ENCODE measurements at regions not wholly inside any gene's neighbourhood (a gene's known extent, or its start where the extent isn't known, plus 50 kb on each side); places are given as distances from the start of the nearest gene placed in this dataset.

DNA sequence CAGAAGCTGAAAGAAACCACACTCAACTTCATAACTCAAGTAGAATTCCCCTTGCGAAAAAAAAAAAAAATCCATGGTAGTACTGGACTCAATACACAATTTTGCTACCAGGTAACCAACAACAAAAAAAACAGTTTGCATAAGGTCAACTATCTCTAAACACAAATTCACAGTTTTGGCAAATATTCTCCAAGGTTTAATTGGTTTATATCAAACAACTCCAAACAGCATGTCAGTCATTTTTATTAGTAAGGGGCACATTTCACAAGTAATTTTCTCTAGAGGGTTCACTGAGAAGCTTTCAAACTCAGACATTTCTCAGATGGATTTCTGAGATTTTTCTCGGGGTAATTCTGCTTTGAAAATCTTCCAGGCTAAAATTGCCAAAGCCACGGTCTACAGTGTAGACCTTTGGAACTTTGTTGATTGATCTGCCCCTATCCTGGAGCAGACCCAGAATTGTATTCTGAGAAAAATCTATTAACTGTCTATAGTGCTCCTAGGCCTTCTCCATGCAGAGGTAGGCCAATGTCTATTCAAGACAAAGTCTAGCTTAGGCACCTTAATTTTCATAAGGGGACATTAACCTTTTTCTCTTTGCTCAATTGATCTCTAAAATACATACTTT, 73.7 kb upstream of the NFKB1 start:
- Mint-ChIP-seq H3K9me3 (no peaks in the 10 kb centered on the region), H3K4me1 (peaks cover 32% of the 10 kb centered on the region), H3K36me3 (ENCODE audit: low read depth) (peaks cover 10% of the 10 kb centered on the region), H3K4me3 (no peak overlapping the region), H3K27me3 (no peaks in the 10 kb centered on the region), H3K27ac (no peak overlapping the region)
- ChIA-PET CTCF (interaction anchor here (0.6 to 1.6 kb wide), 5 partner anchors 15 to 1109 kb away, joined by 3 to 6 read pairs (median 3); no protein-coding TSS in a partner anchor), POLR2A (no interaction called here)
- DNase-seq, result no peak

DNA sequence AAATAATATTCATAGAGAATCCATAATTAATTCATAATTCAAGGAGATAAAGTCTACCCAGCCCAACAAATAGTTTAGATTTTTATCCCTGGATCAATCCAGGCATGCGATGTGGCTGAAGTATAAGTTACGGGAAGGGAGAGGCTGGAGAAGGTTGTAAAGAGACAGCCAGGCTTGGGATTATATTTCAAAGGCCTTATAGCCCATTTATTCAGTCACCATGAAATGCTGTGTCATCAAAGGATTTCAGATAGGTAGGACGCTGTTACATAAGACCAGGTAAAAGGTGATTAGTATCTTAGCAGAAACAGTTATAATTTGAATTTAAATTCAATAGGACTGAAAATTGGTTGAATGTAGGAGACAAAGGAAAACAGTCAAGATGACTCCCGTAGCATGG, 73.0 kb upstream of the NFKB1 start:
- Mint-ChIP-seq H3K27ac (no peak overlapping the region), H3K4me3 (no peak overlapping the region), H3K4me1 (peaks cover 29% of the 10 kb centered on the region), H3K9me3 (no peaks in the 10 kb centered on the region), H3K27me3 (no peaks in the 10 kb centered on the region), H3K36me3 (ENCODE audit: low read depth) (peaks cover 10% of the 10 kb centered on the region)
- POLR2A ChIA-PET, result no interaction called here
- CTCF ChIA-PET, result interaction anchor here (1.6 kb wide), 1 partner anchor 14 kb away, joined by 3 read pairs; no protein-coding TSS in a partner anchor
- no peak for DNase-seq

DNA sequence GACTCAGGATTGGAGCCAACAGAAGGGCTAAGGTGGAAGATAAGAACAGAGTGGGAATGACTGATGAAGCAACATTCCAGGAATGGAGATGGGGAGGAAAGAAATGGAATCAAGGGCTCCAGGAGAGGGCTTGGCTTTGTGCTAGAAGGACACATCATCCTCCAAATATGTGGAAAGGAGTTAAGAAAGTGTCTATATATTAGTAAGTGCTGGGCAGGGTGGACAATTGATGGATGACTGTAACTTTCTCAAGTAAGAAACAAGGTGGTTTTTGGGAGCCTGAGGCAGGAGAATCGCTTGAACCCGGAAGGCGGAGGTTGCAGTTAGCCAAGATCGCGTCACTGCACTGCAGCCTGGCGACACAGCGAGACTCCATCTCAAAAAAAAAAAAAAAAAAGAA, 71.6 kb upstream of the NFKB1 start:
- ChIA-PET POLR2A (no interaction called here), CTCF (interaction anchor here (0.7 to 1.1 kb wide), 2 partner anchors 8 to 129 kb away, joined by 3 to 4 read pairs; no protein-coding TSS in a partner anchor)
- Mint-ChIP-seq H3K4me3 (peak overlapping the region; percentile 5), H3K27me3 (peaks cover 1% of the 10 kb centered on the region), H3K9me3 (peaks cover under 1% of the 10 kb centered on the region), H3K36me3 (ENCODE audit: low read depth) (peaks cover 10% of the 10 kb centered on the region), H3K27ac (peak overlapping the region; percentile 33), H3K4me1 (peaks cover 22% of the 10 kb centered on the region)
- no peak for DNase-seq

DNA sequence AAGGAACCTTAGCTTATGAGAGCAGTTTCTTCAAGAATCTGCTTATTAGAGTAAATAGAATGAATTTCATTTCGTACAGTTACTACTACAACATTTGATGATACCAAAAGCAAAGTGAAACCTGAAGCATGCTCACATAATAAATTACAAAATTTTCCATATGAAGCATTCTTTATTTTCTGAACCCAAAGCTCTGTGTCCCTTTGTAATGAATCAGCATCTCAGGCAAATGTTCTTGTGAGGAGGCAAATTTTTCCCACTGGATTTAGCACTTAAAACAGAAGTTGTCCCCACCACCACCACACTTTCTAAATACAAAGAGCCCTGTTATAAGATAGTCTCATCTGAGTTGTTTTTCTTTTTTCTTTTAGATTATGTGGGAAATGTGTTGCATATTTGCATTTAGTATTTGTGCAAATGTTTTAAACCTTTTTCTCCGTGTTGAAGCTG, 70.7 kb upstream of the NFKB1 start:
- DNase-seq, result no peak
- ChIA-PET CTCF (interaction anchor here (0.6 to 1.6 kb wide), 17 partner anchors 8 to 1408 kb away, joined by 3 to 6 read pairs (median 3); no protein-coding TSS in a partner anchor), POLR2A (no interaction called here)
- H3K9me3 Mint-ChIP-seq, result peaks cover 3% of the 10 kb centered on the region
- peaks cover 22% of the 10 kb centered on the region for H3K4me1 Mint-ChIP-seq
- H3K4me3 Mint-ChIP-seq, result peak overlapping the region; percentile 90
- peaks cover 3% of the 10 kb centered on the region for H3K27me3 Mint-ChIP-seq
- H3K36me3 Mint-ChIP-seq (ENCODE audit: low read depth), result peaks cover 10% of the 10 kb centered on the region
- H3K27ac Mint-ChIP-seq, result peak overlapping the region; percentile 94

DNA sequence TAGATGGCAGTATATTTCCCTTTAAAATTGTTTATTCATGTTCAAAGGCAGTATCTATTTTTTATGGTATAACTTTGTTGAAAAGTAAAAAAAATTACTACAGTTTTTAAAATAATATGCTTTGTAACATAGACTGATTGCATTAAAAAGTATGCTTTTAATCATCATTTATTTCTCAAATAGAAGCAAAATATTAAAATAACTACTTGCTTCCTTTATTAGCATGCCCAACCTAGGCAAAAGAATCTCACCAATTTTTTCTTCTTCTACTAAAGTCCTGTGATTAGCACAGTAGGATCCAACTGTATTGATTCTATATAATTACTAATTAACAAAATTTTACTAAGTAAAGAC, 69.6 kb upstream of the NFKB1 start:
- H3K27ac Mint-ChIP-seq, result no peak overlapping the region

DNA sequence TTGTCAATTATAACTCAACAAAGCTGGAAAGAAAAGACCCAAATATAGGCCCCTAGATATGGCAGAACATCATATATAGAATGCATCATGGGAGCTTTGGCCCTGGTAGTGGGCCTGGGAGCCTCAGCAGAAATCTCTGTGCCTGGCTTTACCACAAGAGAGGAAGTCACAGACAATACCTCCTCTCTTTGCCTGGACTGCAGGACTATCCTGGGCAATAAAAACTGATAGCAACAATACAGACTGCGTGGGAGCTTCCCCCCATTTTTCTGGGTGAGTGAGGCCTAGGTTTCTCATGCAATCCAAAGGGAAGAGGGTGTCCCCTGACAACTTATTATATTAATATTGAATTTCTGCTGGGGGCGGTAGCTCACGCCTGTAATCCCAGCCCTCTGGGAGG, 64.0 kb upstream of the NFKB1 start:
- peaks cover 4% of the 10 kb centered on the region for H3K9me3 Mint-ChIP-seq
- no peaks in the 10 kb centered on the region for H3K36me3 Mint-ChIP-seq (ENCODE audit: low read depth)
- H3K27me3 Mint-ChIP-seq, result peaks cover 9% of the 10 kb centered on the region
- peaks cover 5% of the 10 kb centered on the region for H3K4me1 Mint-ChIP-seq
- POLR2A ChIA-PET, result no interaction called here
- CTCF ChIA-PET, result interaction anchor here (0.6 to 1.2 kb wide), 3 partner anchors 9 to 188 kb away, joined by 3 read pairs; no protein-coding TSS in a partner anchor
- H3K27ac Mint-ChIP-seq, result no peak overlapping the region
- no peak for DNase-seq
- H3K4me3 Mint-ChIP-seq, result no peak overlapping the region

More for the DNA sequence above, 69.6 kb upstream of the NFKB1 start:
- H3K4me1 Mint-ChIP-seq, result peaks cover 22% of the 10 kb centered on the region
- DNase-seq, result no peak
- peaks cover 4% of the 10 kb centered on the region for H3K9me3 Mint-ChIP-seq
- POLR2A ChIA-PET, result no interaction called here
- CTCF ChIA-PET, result interaction anchor here (0.7 to 1.6 kb wide), 7 partner anchors 9 to 364 kb away, joined by 3 to 5 read pairs (median 3); no protein-coding TSS in a partner anchor
- peaks cover 10% of the 10 kb centered on the region for H3K36me3 Mint-ChIP-seq (ENCODE audit: low read depth)
- peaks cover 3% of the 10 kb centered on the region for H3K27me3 Mint-ChIP-seq
- peak overlapping the region; percentile 90 for H3K4me3 Mint-ChIP-seq

DNA sequence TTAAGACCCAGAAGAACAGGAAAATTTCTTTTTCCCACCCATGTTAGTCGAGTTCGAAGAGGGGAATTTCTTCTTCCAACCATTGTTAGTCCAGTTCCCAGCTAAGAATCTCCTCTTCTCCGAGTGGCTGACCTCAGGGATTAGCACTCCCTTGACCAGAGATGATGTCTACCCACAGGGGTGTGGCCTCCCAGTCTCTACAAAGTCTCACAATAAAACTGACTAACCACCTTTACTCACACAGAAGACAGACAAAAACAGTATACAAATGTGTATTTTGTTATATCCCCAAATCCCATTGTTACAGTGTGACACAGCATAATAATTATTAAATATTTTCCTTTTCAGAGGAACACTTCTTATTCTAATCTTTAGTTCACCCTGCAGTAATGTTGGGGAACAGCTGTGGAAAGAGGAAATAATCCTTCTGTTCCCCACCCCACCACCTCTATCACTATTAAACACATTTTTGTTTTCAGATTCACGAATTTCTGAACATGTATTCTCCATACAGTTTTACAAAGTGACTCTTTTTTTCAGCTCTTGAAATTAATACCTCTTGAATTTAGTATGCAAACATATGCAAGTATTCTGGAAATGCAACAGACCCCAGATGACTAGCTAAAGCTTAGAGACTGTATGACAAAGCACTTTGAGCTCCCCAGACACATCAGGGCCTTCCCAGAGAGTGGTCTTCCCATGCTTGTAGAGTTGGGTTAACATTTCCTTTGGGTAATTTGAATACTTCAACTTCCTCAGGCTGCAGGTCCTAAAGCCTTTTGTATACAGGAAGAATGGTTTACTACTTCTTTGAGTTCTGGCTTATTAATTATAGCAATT, 62.5 kb upstream of the NFKB1 start:
- H3K4me3 Mint-ChIP-seq, result no peak overlapping the region
- H3K27me3 Mint-ChIP-seq, result peaks cover 9% of the 10 kb centered on the region
- no peak overlapping the region for H3K27ac Mint-ChIP-seq
- H3K36me3 Mint-ChIP-seq (ENCODE audit: low read depth), result no peaks in the 10 kb centered on the region
- ChIA-PET CTCF (interaction anchor here (1.3 kb wide), 1 partner anchor 19 kb away, joined by 3 read pairs; no protein-coding TSS in a partner anchor), POLR2A (no interaction called here)
- DNase-seq, result no peak
- peaks cover 3% of the 10 kb centered on the region for H3K4me1 Mint-ChIP-seq
- H3K9me3 Mint-ChIP-seq, result peaks cover 4% of the 10 kb centered on the region

DNA sequence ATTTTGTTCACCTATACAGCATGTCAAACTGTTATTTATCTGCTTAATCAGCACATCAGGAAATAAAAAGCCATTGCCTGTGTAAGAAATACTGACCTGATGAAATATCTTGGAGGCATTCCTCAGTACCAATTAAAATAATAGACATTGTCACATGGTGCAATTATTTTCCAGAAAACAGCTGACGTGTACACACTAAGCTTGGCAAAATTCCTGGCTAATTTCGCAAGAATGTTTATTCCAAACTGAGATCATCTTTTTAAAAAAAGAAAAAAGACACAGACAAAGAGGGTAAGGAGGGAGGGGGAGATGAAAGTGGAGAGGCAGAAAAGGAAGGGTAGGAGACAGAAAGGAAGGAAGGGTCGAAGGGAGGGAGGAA, 61.9 kb upstream of the NFKB1 start:
- Mint-ChIP-seq H3K36me3 (ENCODE audit: low read depth) (no peaks in the 10 kb centered on the region), H3K4me1 (peaks cover 7% of the 10 kb centered on the region), H3K9me3 (peaks cover 4% of the 10 kb centered on the region), H3K4me3 (no peak overlapping the region), H3K27ac (no peak overlapping the region), H3K27me3 (peaks cover 12% of the 10 kb centered on the region)
- CTCF ChIA-PET, result interaction anchor here (1.3 kb wide), 1 partner anchor 18 kb away, joined by 3 read pairs; no protein-coding TSS in a partner anchor
- DNase-seq, result no peak
- POLR2A ChIA-PET, result no interaction called here

DNA sequence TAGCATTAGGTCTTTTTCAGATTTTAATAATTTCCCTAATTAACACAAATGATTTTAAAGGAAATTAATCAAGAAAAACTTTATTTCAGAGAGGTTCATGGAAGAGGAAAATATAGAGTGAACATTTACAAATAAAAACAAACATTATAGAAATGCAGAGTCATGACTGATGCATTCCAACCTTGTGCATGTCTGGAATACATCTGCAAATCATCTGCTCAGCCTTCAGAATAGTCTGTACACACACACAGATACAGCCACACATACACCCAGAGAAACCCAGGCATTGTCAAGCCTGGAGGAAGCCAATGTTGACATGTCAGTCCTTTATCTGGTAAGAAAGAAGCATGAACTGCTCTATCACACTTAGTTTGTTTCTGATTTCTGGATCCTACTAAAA, 61.3 kb upstream of the NFKB1 start:
- Mint-ChIP-seq H3K9me3 (peaks cover 2% of the 10 kb centered on the region), H3K36me3 (ENCODE audit: low read depth) (no peaks in the 10 kb centered on the region), H3K4me3 (no peak overlapping the region), H3K27ac (no peak overlapping the region), H3K4me1 (peaks cover 10% of the 10 kb centered on the region), H3K27me3 (peaks cover 9% of the 10 kb centered on the region)
- CTCF ChIA-PET, result no interaction called here
- POLR2A ChIA-PET, result no interaction called here
- no peak for DNase-seq

DNA sequence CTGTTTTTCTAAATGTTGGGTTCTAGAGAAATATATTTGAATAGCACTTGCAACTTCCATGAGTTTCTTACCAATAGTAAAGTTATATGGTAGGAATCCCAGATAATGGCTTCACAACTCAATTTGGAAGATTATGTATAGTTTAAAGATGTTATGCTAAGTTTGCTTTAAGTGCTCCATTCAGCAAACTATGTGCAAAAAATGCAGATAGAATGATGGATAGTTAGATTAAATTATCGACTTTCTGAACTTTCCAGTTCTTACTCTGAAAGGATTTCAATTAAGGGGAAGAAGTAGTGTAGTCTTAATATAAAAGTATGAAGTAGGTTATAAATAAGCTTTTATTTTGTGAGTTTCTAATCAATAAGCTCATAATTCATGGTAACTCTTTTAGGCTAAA, 60.7 kb upstream of the NFKB1 start:
- CTCF ChIA-PET, result interaction anchor here (1.0 to 1.2 kb wide), 2 partner anchors 8 to 612 kb away, joined by 3 read pairs; no protein-coding TSS in a partner anchor
- peaks cover 1% of the 10 kb centered on the region for H3K9me3 Mint-ChIP-seq
- no peaks in the 10 kb centered on the region for H3K36me3 Mint-ChIP-seq (ENCODE audit: low read depth)
- peaks cover 11% of the 10 kb centered on the region for H3K4me1 Mint-ChIP-seq
- no peak overlapping the region for H3K4me3 Mint-ChIP-seq
- POLR2A ChIA-PET, result no interaction called here
- DNase-seq, result no peak
- no peak overlapping the region for H3K27ac Mint-ChIP-seq
- H3K27me3 Mint-ChIP-seq, result peaks cover 9% of the 10 kb centered on the region

DNA sequence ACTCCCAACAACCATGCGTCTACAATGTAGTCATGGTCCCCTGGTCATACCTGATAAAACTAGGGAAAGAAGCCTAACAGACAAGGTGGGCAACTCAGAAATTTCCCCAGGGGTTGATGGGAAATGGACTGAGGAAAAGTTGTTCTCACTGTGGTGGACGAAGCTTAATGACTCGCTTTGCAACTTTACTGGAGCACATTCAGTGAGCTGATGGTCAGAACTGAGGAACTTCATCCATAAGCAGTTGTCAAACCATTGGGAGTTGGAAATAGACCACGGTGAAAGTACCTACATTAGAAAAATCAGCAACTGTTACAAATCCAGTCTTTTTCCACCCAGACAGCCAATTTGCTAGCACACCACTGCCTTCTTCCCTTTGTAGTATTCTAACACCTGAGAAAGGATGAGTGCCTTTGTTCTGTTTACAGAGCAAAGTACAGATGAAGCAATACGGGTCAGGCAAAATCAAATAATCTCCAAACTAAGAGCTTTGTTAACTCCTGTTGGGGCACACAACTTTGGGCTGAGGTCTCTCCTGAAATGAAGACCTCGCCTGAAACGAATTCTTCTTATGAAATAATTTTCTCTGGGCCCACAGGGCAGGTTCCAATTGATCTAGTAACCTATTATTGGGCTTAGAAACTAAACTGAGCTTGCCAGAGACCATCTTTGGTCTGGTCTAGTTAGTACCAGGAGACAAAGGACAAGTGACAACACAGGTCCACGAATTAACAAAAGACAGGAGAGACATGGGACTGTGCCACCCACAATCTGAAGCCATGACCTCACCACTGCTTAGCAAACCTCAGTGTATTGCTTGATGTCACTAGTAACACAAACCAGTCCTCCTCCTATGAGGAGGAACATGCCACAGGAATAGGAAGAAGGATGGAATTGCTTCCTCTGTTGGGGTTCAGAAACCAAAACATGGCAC, 58.9 kb upstream of the NFKB1 start:
- Mint-ChIP-seq H3K4me3 (no peak overlapping the region), H3K9me3 (no peaks in the 10 kb centered on the region), H3K27me3 (peaks cover 9% of the 10 kb centered on the region), H3K36me3 (ENCODE audit: low read depth) (no peaks in the 10 kb centered on the region), H3K4me1 (peaks cover 18% of the 10 kb centered on the region), H3K27ac (no peak overlapping the region)
- ChIA-PET CTCF (interaction anchor here (1.3 to 1.5 kb wide), 2 partner anchors 11 to 14 kb away, joined by 3 read pairs; no protein-coding TSS in a partner anchor), POLR2A (no interaction called here)
- DNase-seq, result no peak

DNA sequence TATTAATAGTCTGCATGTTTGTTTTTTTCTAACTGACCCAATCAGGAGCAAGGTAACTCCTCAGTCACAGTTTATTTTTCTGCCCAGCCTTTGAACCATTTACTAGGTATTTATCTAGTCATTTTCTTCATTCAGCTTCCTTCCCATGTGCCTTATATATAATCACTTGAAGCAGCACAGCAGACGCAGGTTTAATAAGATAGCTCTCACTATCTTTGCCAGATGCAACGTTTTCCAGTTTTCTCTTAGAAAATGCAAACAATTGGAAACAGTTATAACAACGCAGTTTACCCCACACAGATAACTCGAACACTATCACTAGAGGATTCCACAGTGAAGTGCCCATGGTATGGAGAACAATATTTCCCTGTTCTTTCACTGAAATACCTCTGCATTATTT, 56.4 kb upstream of the NFKB1 start:
- ChIA-PET POLR2A (no interaction called here), CTCF (interaction anchor here (1.2 to 1.3 kb wide), 2 partner anchors 182 to 650 kb away, joined by 3 to 4 read pairs; no protein-coding TSS in a partner anchor)
- H3K9me3 Mint-ChIP-seq, result no peaks in the 10 kb centered on the region
- H3K27me3 Mint-ChIP-seq, result peaks cover 6% of the 10 kb centered on the region
- H3K27ac Mint-ChIP-seq, result no peak overlapping the region
- peaks cover 31% of the 10 kb centered on the region for H3K4me1 Mint-ChIP-seq
- no peak for DNase-seq
- no peak overlapping the region for H3K4me3 Mint-ChIP-seq
- H3K36me3 Mint-ChIP-seq (ENCODE audit: low read depth), result no peaks in the 10 kb centered on the region
